ENCODE measurements at regions not wholly inside any gene's neighbourhood (a gene's known extent, or its start where the extent isn't known, plus 50 kb on each side); places are given as distances from the start of the nearest gene placed in this dataset.

- Histone ChIP-seq H3K9ac (ENCODE audit: low read depth in 1 of 2, low read length in 2 of 2) (no peak overlapping the region), H3K4me1 (ENCODE audit: control insufficient read depth in 4 of 4, insufficient read depth in 4 of 4, low read length in 3 of 4) (peaks cover 0 to 3% (median 0%) of the 10 kb centered on the region in 4 donors), H3K36me3 (ENCODE audit: control insufficient read depth in 4 of 4, insufficient read depth in 3 of 4, low read depth in 1 of 4, low read length in 3 of 4) (no peaks in the 10 kb centered on the region), H3K4me3 (ENCODE audit: low read depth in 1 of 3, low read length in 3 of 3) (no peak overlapping the region), H3K27me3 (ENCODE audit: control insufficient read depth in 4 of 4, insufficient read depth in 4 of 4, low read length in 3 of 4) (peaks cover 0 to 3% (median 0%) of the 10 kb centered on the region in 4 donors), H3K9me3 (ENCODE audit: control insufficient read depth in 4 of 4, low read length in 3 of 4) (no peaks in the 10 kb centered on the region), H3K27ac (ENCODE audit: low read depth in 1 of 2, low read length in 2 of 2) (no peak overlapping the region)
- TF ChIP-seq ATF3 (IDR thresholded peaks at IDR 0.05) (no peak), YY1 (IDR thresholded peaks at IDR 0.05) (no peak), ZBTB33 (IDR thresholded peaks at IDR 0.05) (no peak), RXRA (IDR thresholded peaks at IDR 0.05) (no peak), HNF4A (conservative IDR thresholded peaks at IDR 0.05) (no peak), EGR1 (IDR thresholded peaks at IDR 0.05; ENCODE audit: low read depth in 2 of 2) (no peak), RAD21 (IDR thresholded peaks at IDR 0.05) (no peak), CTCF (IDR thresholded peaks at IDR 0.05; ENCODE audit: low read depth, low read length, missing input control) (no peak), HNF4G (IDR thresholded peaks at IDR 0.05) (no peak), GABPA (IDR thresholded peaks at IDR 0.05 in 1 of 2, conservative IDR thresholded peaks at IDR 0.05 in 1 of 2) (no peak), REST (IDR thresholded peaks at IDR 0.05) (no peak), MAX (IDR thresholded peaks at IDR 0.05) (no peak), SP1 (IDR thresholded peaks at IDR 0.05) (no peak), TAF1 (conservative IDR thresholded peaks at IDR 0.05) (no peak), FOXA2 (IDR thresholded peaks at IDR 0.05) (no peak)
- no peak for DNase-seq (ENCODE audit: low spot score)
- 31% methylated on average over 2 of the region's 2 CpGs for WGBS
Measured at GRCh38 chr5:60541980-60542379, 158.0 kb downstream of the DEPDC1B start.

All from liver (tissue), 8 donors.